Activated T-cell treated with anti-CD3 and anti-CD28 coated beads, Interleukin-2, amount 50 U/mL, for 48 hours (primary cell): ENCODE measurements at regions not wholly inside any gene's neighbourhood (a gene's known extent, or its start where the extent isn't known, plus 50 kb on each side); places are given as distances from the start of the nearest gene placed in this dataset.

Experiments
- DNase-seq, 2 experiments: peaks; one replicate each; pipeline ENCODE4 v3.0.0-alpha.2; 2020

DNA sequence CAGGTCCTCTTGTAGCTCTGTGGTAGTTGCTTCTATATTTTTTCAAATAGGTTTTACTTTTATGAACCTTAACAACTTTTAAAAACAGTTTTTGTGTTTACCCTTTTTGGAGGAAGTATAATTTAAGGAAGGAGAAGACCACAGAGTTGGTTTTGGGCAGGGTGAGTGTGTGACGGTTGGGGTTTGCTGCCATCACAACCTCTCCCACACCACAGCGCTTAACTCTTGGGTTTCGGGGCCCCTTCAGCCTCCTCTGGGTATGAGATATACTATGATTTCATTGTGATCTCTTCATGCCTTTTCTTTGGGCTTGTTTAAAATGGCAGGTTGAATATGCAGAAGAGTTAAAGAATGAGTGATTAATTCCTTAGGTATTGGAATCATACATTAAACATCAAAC is 228.7 kb upstream of the CRY1 start:
- DNase-seq, result peak; percentile 65 to 70

DNA sequence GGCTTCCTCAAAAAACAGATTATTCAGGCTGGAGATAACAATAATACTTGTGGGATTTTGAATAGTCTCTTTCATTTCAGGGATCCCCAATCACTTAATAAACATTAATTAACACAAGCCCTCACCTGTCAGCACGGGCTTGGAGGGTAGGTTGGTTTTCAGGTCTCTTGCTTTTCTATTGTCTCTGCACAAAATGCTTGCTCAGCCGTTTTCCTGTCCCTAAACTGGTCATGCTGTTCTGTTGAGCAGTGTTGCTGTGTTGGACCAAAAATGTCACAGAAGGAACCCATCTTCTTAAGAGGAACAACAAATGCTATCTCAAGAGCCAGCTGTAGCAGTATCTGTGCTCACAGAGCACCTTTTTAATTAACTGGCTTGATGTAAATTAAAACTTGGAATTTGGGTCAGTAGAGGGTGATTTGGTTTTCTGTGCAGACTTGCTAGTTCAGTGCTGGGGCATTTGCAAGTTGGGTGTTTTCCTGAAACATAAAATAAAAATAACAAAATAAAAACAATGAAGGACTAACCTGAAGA is 231.8 kb upstream of the CRY1 start:
- DNase-seq, result no peak

DNA sequence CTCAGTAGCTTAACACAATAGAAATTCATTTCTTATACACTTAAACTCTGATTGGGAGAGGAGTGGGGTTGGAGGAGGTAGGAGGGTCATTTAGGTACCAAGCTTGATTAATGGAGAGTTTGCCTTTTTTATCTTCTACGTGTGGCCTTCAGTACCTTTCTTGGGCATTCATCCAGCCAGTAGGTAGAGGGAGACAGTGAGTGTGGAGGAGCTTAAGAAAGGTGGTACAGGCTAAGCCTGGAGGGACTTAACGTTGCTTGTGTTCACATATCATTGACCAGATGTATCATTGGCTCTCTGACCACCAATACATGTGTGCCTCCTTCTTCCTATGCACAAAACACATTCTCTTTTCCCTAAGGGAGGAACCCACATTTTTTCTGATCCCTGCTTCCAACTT is 232.9 kb upstream of the CRY1 start:
- DNase-seq, result no peak

DNA sequence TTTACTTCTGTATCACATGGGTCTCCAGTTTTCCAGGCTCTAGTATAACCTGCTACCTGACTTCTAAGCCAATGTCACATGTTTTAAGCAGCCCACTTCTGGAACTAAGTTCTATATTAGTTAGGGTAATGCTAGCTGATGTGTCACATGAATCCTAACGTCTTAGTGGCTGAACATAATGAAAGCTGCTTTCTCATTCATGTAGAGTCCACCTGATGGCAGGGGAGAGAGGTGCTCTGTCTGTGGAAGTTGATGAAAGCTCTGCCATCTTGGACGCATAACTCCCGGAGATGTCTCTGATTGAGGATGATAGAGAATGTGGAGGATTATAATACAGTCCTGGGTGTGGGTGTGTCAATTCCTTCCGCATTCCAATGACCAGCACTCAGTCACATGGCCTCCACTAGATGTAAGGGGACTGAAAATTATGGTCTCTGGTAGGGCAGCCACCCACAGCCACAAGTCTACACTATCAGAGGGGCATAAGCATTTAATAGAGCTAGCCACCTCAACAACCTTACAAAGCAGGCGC is 234.4 kb upstream of the CRY1 start:
- DNase-seq, result no peak

DNA sequence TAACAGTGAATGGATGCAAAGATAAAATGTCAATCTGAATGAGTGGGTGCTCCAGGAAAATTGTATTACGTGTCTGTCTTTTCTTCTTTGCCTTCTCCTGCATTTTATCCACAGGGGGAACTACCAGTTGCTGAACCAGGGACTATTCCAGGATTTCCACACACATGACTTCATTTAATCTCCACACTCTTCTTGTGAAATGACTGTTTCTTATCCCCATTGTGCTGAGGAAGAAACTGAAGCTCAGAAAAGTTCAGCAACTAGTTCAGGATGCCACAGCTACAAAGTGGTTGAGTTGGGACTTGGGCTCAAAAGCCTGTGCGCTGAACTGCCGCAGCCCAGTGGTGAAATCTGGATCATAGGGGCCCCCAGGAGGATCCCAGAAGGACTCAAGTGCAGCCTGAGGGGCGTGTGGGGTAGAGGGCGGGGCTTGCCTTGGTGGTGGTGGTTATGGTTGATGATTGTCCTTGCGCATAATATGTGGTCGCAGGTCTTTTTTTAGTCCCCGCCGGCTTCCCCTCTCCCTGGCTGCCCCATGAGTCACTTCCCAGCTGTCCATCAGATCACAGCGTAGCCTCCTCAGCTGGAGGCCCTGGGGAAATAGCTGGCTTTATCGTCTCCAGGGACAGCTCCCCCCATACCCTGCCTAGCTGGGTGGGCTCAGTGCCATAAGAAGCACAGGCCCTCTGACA is 235.2 kb upstream of the CRY1 start:
- DNase-seq, result peak; percentile 45 to 57

DNA sequence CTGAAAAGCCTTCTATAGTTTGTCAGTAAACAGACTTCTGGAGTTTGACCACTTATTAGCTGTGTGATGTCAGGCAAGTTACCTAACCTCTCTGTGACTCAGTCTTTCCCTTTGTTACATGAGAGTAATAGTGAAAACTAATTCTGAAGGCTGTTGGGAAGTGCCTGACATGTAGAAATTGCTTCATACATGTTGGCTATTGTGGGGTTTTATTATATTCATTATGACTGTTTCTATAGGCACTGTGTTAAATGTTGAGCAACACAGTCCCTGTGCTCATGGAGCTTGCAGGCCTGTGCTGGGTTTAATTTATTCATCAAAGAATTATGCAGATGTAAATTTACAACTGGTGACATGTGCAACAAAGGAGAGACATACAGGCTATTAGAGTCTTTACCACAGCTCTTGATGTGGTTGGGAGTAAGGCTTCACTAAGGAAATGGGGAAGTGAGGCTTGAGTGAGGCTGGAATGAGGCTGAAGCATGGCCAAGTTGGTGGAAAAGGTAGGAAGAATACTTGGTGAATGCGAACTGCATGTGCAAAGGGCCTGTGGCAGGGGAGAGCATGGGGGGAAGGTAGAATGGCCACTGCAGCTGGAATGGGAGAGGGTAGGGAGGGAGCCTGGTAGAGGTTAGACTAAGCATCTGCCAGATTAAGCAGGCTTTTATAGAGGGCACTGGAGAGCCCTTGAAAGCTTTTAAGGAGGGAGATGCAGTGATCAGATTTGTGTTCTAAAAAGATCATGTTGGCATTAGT is 236.4 kb upstream of the CRY1 start:
- DNase-seq, result no peak

DNA sequence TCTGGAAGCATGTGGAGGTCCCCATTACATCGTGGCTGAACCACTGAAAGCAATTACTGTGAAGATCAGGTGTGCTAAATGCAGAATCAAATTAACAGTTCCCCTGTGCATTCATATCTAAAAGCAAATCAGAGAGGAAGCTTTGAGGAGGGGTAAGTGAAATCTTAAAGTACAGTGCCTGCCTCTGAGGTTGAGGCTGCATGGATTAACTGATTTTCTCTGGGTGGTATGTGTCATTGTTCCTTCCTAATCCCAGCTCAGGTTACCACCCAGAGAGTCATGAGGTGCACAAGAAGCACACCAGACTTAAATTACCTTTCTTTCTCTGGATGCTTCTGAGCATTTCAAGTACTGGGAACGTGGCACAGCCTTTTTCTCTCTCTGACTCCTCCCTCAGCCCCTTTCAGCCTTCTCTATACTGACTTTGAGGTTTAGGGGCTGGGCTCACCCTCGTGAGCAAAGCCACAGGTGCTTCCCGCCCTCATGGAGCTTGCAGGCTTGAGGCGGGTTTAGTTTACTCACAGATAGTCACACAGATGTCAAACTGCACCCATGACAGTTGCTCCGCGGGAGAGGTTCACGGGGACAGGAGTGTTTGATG is 237.6 kb upstream of the CRY1 start:
- peak; percentile 43 to 46 for DNase-seq

DNA sequence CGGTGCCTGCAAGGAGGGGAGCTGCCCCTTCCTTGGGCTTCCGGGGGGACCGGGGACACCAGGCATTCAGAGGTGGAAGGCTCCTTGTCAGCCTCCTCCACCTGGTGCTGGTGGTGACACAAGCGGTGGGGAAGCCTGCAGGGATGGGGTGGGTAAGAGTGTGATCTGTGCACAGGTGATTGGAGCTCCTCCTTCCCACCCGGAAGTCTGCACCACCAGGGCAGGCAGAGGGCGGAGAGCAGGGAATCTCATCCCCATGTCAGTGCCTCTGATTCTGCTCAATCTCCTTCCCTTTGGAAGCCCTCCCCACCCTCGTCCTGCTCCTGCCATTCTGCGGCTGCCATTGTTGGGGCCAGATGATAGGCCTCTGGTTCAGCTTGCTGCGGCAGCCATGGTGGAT is 238.1 kb upstream of the CRY1 start:
- no peak for DNase-seq

DNA sequence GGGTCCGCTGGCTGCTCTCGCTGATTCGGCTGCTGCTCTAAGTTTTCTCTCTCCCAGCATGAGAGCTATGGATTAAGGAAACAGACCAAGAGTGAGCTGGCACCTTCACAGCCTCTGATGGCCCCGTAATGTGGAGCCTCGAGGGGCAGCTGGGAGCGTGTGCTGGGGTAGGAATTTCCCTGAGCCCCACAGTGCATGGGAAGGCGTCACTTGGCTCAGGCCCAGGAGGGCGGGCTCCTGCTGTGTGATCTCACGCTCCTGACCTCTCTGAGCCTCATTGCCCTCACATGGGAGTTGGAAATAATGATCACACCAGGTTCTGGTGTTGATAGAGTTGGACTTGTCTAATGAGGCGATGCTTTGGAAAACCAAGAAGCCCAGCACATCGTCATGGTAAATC is 238.6 kb upstream of the CRY1 start:
- no peak for DNase-seq

DNA sequence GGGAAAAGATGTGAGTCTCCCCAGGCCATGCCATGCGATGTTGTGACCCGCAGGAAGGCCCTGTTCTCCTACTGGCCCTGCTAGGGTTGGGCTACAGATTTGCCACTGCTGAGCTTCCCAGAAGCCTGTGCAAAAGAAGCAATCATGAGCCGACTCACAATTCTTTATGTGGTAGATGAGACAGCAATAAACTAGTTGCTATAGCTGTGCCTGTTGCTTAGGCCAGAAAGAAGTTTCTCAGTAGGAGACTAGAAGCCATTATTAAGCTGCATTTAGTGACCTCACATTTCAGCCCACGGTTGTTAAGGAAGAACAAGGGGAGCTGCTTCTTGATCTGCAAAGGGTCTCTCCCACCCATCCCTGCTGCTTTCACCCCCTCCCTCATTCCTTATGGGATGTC is 239.4 kb upstream of the CRY1 start:
- no peak for DNase-seq

DNA sequence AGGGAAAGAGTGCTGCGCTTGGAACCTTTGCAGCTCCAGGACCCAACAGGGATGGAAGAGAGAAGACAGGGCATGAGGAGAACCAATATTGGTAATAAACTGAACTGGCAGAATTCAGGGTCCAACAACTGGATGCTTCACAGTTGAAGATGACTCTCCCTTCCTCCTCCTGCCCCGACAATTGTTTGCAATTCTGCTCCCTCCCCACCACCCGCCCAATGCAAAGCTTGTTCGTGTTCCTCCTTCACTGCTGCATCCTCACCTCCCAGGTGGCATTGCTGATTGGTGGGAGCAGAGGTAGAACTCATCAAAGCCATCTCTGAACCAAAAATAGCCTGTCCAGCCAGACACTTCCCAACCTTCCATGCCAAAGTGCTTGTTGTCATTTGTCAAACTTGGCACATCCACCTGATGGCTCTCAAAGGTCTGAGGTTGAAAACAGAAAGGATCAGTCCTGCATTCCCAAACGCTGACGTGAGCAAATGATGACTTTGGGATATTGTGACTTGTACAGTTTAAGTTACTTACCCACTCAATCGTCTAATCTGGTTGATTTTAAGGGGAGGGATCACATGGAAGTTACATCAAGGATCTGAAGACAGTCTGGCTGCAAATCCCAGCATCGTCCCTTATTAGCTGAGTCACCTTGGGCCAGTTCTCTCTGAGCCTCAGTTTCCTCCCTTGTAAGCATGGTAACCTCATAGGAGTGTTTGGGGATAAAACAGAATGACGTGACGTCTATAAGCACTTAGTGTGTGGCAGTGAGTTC is 242.6 kb upstream of the CRY1 start:
- DNase-seq, result no peak

DNA sequence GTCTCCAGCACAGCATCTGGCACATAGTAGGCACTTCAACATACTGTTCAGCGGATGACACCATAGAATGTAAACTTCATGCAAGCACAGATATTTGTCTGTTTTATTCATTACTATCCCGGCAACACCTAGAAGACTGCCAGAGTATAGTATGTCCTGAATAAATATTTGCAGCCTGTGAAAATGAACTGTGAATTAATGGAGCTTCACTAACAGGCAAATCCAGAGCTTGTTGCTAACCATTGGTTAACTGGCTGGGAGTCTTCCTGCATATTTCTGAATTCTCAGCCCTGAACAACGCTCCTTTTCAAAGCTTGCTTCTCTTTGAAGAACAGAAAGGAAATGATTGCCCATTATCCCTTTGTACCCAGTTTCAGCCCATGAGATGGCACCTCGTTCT is 243.3 kb upstream of the CRY1 start:
- no peak for DNase-seq

DNA sequence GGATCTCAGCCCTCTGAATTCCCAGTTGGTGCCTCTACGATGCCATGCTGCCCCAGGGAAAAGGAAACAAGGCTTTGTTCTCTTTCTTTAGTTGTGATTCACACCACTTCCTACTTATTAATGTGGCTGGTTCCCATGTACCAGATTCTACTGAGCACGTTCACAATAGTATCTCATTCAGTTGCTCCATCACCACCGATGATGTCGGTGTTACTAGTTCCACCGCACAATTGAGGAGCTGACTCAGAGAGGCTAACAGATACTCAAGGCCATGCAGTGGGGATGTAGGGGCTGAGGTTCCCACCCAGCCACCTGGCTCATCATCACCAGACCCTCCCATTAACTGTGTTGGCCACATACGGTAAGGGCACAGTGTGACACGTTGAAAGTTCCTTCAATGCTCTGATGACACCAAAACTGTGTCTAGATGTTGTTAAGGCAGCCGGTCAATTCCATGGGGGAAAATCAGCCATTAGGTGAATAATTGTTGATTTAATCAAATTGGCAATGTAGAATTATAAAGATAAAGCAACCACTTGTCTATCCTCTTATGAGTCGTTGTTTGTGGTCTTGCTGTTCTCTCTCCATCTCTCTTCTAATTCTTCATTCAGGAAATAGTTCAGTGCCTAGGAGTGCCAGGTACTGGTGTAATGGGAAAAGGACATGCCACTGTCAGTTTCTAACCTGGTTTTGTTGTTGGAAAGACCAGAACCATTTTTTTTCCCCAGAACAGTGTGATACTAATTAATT is 244.2 kb upstream of the CRY1 start:
- DNase-seq, result peak; percentile 47 to 52

DNA sequence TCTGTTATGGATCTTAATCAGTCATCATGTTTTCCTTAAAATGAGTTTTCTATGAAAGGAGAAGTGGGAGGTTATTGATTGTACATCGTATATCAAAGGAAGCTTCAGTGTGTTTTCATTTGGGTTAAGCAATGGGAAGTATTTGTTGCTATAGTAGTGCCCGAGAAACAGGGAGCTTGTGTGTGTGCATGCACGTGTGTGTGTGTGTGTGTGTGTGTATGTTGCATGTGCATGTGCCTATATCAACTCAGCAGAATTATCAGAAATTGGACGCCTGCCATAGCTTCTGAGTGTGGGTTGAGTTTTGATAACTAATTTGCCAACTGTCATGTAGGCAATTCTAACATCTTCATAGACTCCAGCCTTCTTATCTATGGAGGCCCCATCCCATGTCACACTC is 246.1 kb upstream of the CRY1 start:
- no peak for DNase-seq

DNA sequence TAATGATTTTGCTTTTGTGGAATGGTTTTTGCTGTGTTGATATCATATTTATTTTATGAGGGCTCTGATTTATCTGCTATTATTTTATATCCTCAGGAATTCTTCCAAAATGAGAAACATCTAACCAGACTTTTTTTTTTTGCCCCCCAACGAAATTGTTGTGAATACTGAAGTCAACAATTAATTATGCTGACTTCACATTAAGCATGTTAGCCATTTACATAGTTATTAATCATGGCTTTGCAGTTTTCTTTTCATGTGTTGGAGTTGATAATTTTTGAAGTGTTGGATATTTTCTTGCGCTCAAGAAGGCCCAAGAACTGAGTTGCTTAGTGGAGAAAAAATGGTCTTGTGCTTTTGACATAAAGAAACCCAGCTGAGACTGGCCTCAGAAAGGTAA is 246.6 kb upstream of the CRY1 start:
- DNase-seq, result no peak

DNA sequence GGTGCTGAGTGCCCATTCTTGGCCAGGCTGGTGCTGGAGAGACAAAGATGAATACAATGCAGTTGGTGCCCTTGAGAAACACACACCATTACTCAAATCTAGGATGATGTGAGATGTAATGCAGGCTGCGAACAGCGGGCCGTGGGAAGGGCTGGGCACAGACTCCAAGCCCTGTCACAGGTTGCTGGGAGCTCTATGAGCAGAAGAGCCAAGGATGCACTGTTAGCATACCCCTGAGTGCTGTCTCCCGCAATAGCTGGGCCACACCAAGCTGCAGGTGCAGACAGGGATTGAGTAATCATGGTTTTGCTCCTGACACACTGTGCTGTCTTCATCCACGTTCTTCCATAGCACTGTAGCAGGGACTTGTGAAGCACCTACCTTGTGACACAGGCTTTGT is 247.5 kb upstream of the CRY1 start:
- DNase-seq, result no peak

DNA sequence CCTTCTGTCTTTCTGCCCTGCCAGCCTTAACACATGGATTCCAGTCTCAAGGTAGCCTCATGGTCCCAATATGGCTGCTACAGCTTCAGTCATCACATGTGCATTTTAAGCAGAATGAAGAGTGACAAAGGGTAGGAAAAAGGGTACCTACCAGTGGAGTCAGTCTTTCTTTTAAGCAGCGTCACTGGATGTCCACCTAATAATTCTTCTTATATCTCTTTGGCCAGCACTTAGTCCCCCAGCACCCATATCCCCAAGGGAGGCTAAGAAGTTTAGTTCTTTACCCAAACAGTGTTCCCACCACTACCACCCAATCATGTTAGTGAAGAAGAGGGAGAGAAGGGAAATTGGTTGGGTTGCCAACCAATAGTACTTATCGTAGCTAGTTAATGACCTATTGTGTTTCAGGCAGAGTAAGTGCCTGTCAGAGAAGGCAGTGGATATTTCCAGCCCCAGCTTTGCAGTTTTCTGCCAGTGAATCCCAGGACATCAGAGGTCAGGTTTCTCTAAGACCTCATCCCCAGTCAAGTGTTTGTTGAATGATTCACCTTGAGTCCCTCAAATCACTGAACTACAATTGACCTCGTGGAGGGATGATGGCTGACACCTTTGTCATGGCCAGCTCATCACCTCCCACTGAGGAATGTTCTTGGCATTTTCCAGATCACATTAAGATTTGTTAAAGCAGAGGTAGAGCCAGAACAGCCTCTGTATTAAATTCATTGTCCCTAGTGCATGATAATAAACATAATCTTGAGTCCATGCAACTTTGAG is 250.9 kb upstream of the CRY1 start:
- no peak for DNase-seq

DNA sequence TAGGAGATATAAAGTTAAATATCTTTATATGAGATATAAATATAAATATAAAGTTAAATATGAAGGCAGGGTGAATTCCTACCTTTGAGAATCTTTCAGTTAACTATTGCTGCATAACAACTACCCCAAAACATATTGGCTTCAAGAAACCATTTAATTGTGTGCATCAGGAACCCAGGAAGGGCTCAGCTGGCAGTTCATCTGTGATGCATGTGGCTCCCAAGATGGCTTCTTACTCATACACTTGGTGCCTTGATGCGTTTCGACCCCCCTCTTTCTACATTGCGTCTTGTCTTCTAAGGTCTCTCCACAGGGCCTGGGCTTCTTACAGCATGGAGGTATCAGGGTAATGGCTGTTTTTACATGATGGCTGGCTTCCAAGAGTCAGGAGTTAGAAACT is 253.9 kb upstream of the CRY1 start:
- DNase-seq, result no peak

DNA sequence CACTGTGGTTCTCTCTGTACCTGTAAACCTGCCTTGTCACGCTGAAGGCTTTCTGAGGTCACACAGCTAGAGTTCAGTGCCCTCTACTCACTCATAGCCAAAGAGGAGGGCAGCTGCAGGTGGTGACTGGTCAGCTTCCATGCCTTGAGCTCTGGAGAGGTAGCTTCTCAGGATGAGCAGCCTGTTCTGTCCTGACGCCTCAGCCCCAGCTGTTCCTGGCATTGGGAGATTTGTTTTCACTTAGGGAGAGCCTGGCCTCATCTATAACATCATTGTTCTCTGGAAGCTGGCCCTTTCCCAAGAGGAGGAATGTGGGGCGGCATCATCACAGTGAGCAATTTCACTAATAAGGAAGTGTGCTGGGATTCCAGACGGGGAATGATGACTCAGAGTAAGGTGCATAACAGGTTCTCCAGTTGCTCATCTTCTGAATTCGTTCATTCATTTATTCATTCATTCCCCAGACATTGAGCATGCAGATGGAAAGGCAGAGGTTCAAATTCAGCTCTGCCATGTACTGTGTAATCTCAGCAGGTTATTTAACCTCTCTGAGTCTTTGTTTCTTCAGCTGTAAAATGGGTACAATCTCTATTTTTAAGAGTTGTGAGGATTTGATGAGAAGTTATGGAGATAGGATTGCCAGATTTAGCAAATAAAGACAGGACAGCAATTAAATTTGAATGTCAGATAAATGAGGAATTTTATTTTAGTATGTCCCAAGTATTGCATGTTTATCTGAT is 255.8 kb upstream of the CRY1 start:
- DNase-seq, result no peak

DNA sequence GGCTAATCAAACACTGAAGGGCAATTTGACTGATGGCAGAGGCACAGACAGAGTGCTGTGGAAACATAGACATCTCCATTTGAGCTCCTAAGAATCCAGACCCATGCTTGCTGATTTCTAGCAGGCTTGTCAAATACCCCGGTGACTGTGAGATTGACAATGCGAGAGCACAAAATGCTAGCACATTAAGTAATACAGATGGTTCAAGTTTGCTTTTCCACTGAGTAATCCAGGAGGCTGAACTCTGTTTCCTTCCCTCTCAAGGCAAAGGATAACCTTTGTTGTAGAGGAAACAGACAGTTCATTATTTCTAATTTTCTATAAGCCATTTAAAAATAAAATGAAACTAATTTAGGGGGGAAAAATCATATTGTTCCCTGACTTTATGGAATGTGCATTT is 256.5 kb upstream of the CRY1 start:
- no peak for DNase-seq

DNA sequence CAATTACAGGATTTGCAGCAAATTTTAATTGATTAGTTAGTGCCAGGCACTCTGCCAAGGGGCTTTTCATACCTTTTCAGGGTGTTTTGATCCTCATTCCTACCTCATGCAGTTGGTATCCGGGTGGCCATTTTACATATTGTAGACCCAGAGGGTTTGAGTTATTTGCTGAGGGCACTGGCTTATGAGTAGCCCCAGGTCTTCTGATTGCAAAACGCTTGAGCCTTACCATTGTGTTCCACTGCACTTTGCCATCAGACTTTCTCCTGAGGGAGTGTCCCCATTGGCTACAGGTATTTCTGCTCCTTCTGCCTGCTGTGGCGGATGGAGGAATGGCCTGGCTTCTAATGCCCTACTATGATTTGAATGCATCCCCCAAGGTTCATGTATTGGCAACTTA is 257.8 kb upstream of the CRY1 start:
- DNase-seq, result no peak
